ENCODE measurements at regions not wholly inside any gene's neighbourhood (a gene's known extent, or its start where the extent isn't known, plus 50 kb on each side); places are given as distances from the start of the nearest gene placed in this dataset.

DNA sequence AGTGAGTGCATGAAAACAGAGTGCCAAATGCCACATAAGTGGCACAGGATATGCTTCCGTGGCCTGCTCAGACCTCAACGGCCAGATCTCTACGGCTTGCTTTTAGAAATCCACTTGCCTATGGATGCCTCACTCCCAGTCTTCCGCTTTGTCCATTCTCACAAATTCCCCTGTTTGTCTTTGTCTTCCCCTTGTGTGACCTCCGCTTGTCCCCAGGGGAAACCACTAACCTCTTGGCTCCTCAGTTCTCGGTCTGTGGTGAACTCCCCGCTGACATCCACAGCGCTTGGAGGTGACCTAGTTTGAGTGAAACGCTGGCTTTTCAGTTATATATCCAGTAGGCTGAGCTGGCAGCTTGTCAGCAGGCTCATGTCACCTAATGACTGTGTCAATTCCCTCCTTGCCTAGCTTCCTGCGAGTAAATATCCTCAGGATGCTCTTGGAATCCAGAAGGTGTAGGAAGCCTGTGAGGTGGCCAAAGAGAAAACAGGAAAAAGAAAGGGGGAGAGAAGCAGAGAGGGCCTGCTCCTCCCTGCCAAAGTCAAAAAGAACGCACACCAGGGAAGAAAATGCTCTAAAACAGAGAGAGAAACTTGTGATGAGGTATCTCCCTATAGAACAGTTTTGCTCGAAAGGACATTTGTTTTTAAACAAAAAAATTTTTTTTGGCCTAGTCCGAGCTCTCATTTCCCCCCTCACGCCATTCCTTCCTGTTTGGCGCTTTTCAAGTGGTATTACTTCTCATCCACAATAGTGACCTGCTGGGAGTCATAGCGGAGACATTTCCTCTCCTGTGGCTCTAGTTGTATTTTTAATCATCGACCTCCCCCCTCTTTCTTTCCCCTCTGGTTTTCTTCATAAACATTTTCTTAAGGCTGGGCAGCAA lies 101.6 kb upstream of the SPRY4 start:
- H3K9me3 Mint-ChIP-seq (ENCODE audit: unreplicated experiment), result no peaks in the 10 kb centered on the region
- H3K27ac Mint-ChIP-seq (ENCODE audit: unreplicated experiment), result no peak overlapping the region
- no peak overlapping the region for H3K4me3 Mint-ChIP-seq (ENCODE audit: unreplicated experiment)
- H3K36me3 Mint-ChIP-seq (ENCODE audit: unreplicated experiment), result no peaks in the 10 kb centered on the region
- H3K27me3 Mint-ChIP-seq (ENCODE audit: unreplicated experiment), result no peaks in the 10 kb centered on the region
- DNase-seq, result peak; percentile 17
- peaks cover 4% of the 10 kb centered on the region for H3K4me1 Mint-ChIP-seq (ENCODE audit: low read depth, unreplicated experiment)
- TF ChIP-seq, protein P1, sequence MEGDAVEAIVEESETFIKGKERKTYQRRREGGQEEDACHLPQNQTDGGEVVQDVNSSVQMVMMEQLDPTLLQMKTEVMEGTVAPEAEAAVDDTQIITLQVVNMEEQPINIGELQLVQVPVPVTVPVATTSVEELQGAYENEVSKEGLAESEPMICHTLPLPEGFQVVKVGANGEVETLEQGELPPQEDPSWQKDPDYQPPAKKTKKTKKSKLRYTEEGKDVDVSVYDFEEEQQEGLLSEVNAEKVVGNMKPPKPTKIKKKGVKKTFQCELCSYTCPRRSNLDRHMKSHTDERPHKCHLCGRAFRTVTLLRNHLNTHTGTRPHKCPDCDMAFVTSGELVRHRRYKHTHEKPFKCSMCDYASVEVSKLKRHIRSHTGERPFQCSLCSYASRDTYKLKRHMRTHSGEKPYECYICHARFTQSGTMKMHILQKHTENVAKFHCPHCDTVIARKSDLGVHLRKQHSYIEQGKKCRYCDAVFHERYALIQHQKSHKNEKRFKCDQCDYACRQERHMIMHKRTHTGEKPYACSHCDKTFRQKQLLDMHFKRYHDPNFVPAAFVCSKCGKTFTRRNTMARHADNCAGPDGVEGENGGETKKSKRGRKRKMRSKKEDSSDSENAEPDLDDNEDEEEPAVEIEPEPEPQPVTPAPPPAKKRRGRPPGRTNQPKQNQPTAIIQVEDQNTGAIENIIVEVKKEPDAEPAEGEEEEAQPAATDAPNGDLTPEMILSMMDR (IDR thresholded peaks at IDR 0.05; ENCODE audit: partially characterized antibody, unreplicated experiment), result no peak

- H3K4me1 Mint-ChIP-seq (ENCODE audit: low read depth, unreplicated experiment), result peaks cover 10% of the 10 kb centered on the region
- no peak for DNase-seq
- TF ChIP-seq, protein P1 (IDR thresholded peaks at IDR 0.05; ENCODE audit: partially characterized antibody, unreplicated experiment), result no peak
- H3K27me3 Mint-ChIP-seq (ENCODE audit: unreplicated experiment), result no peaks in the 10 kb centered on the region
- H3K9me3 Mint-ChIP-seq (ENCODE audit: unreplicated experiment), result no peaks in the 10 kb centered on the region
- H3K4me3 Mint-ChIP-seq (ENCODE audit: unreplicated experiment), result no peak overlapping the region
- H3K36me3 Mint-ChIP-seq (ENCODE audit: unreplicated experiment), result no peaks in the 10 kb centered on the region
- no peak overlapping the region for H3K27ac Mint-ChIP-seq (ENCODE audit: unreplicated experiment)
Observed at GRCh38 chr5:142425286-142426065, 100.7 kb upstream of the SPRY4 start.

- Mint-ChIP-seq H3K27ac (ENCODE audit: unreplicated experiment) (no peak overlapping the region), H3K4me3 (ENCODE audit: unreplicated experiment) (no peak overlapping the region), H3K9me3 (ENCODE audit: unreplicated experiment) (no peaks in the 10 kb centered on the region), H3K4me1 (ENCODE audit: low read depth, unreplicated experiment) (peaks cover 10% of the 10 kb centered on the region), H3K27me3 (ENCODE audit: unreplicated experiment) (no peaks in the 10 kb centered on the region), H3K36me3 (ENCODE audit: unreplicated experiment) (no peaks in the 10 kb centered on the region)
- TF ChIP-seq, protein P1 (IDR thresholded peaks at IDR 0.05; ENCODE audit: partially characterized antibody, unreplicated experiment), result no peak
- no peak for DNase-seq
Observed at GRCh38 chr5:142422429-142422828, 97.6 kb upstream of the SPRY4 start.

- Mint-ChIP-seq H3K36me3 (ENCODE audit: unreplicated experiment) (no peaks in the 10 kb centered on the region), H3K9me3 (ENCODE audit: unreplicated experiment) (no peaks in the 10 kb centered on the region), H3K4me3 (ENCODE audit: unreplicated experiment) (no peak overlapping the region), H3K27me3 (ENCODE audit: unreplicated experiment) (no peaks in the 10 kb centered on the region), H3K27ac (ENCODE audit: unreplicated experiment) (no peak overlapping the region), H3K4me1 (ENCODE audit: low read depth, unreplicated experiment) (peaks cover 10% of the 10 kb centered on the region)
- DNase-seq, result no peak
- TF ChIP-seq, protein P1 (IDR thresholded peaks at IDR 0.05; ENCODE audit: partially characterized antibody, unreplicated experiment), result no peak
Observed at GRCh38 chr5:142421621-142422397, 97.0 kb upstream of the SPRY4 start.
